ENCODE measurements at regions not wholly inside any gene's neighbourhood (a gene's known extent, or its start where the extent isn't known, plus 50 kb on each side); places are given as distances from the start of the nearest gene placed in this dataset.

DNA sequence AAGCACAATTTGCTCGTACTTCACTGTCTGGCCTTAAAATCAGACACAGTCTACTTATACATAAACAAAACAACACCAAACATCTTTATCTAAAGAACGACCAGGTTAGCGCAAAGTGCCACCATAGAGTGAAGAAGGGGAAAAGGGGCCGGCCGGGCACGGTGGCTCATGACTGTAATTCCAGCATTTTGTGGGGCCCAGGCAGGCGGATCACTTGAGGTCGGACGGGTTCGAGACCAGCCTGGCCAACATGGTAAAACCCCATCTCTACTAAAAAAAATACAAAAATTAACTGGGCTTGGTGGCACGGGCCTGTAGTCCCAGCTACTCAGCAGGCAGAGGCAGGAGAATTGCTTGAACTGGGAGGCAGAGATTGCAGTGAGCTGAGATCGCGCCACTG is 118.5 kb upstream of the RIOK3 start:
- no peak for TF ChIP-seq POLR2A (IDR thresholded peaks at IDR 0.05; ENCODE audit: low read depth)
- TF ChIP-seq, protein P1, sequence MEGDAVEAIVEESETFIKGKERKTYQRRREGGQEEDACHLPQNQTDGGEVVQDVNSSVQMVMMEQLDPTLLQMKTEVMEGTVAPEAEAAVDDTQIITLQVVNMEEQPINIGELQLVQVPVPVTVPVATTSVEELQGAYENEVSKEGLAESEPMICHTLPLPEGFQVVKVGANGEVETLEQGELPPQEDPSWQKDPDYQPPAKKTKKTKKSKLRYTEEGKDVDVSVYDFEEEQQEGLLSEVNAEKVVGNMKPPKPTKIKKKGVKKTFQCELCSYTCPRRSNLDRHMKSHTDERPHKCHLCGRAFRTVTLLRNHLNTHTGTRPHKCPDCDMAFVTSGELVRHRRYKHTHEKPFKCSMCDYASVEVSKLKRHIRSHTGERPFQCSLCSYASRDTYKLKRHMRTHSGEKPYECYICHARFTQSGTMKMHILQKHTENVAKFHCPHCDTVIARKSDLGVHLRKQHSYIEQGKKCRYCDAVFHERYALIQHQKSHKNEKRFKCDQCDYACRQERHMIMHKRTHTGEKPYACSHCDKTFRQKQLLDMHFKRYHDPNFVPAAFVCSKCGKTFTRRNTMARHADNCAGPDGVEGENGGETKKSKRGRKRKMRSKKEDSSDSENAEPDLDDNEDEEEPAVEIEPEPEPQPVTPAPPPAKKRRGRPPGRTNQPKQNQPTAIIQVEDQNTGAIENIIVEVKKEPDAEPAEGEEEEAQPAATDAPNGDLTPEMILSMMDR (IDR thresholded peaks at IDR 0.05): no peak
